Thyroid gland (tissue), 4 donors: ENCODE measurements at regions not wholly inside any gene's neighbourhood (a gene's known extent, or its start where the extent isn't known, plus 50 kb on each side); places are given as distances from the start of the nearest gene placed in this dataset.

Experiments used
- POLR2A ChIP-seq, 2 donors: fragments of 450-650 bp; IDR thresholded peaks; one replicate each; pipeline ENCODE4 v1.6.1; 2017; ENCODE audit warnings: antibody characterized with exemption in 2 of 2, mild to moderate bottlenecking in 2 of 2, moderate library complexity in 1 of 2
- TF ChIP-seq, protein P1 (sequence below), 6 experiments: fragments of 200-600 bp in 3 of 6; fragments of 450-650 bp in 3 of 6; sonication (generic) in 3 of 6; IDR thresholded peaks; one replicate each; pipeline ENCODE4 v1.5.1; 2016 to 2019; ENCODE audit warnings: antibody characterized with exemption in 6 of 6, mild to moderate bottlenecking in 2 of 6, inconsistent platforms in 1 of 6, moderate library complexity in 1 of 6

DNA sequence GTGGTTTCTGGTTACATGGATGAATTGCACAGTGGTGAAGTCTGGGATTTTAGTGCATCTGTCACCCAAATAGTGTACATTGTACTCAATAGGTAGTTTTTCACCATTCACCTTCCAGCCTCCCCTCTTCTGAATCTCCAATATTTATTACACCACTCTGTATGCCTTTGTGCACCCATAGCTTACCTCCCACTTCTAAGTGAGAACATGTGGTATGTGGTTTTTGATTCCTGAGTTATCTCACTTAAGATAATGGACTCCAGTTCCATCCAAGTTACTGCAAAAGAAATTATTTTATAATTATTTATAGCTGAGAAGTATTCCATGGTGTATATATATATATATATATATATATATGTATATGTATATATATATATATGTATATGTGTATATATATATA, 155.8 kb downstream of the HHIP start:
- TF ChIP-seq, protein P1, sequence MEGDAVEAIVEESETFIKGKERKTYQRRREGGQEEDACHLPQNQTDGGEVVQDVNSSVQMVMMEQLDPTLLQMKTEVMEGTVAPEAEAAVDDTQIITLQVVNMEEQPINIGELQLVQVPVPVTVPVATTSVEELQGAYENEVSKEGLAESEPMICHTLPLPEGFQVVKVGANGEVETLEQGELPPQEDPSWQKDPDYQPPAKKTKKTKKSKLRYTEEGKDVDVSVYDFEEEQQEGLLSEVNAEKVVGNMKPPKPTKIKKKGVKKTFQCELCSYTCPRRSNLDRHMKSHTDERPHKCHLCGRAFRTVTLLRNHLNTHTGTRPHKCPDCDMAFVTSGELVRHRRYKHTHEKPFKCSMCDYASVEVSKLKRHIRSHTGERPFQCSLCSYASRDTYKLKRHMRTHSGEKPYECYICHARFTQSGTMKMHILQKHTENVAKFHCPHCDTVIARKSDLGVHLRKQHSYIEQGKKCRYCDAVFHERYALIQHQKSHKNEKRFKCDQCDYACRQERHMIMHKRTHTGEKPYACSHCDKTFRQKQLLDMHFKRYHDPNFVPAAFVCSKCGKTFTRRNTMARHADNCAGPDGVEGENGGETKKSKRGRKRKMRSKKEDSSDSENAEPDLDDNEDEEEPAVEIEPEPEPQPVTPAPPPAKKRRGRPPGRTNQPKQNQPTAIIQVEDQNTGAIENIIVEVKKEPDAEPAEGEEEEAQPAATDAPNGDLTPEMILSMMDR (IDR thresholded peaks at IDR 0.05), result no peak
- no peak for TF ChIP-seq POLR2A (IDR thresholded peaks at IDR 0.05)
